ENCODE measurements at regions not wholly inside any gene's neighbourhood (a gene's known extent, or its start where the extent isn't known, plus 50 kb on each side); places are given as distances from the start of the nearest gene placed in this dataset.

DNA sequence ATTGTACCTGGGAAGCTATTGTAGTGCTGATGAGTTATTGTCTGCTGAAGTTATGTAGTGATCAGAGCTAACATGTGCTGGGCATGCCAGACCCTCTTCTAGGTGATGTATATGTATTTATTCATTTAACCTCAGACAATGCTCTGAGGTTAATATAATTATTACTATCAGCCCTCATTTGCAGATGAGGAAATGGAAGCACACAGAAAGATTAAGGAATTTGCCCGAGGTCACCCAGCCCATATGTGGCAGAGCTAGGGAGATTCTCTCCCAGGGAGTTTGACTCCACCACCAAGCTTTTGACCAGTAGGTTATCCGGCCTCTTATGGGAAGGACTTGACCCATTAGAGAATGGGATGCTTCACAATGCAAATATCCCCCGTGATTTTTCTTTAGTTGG lies 114.2 kb upstream of the NAV2 start:
- Histone ChIP-seq H3K9me3 (ENCODE audit: control insufficient read depth, low read length) (no peaks in the 10 kb centered on the region), H3K36me3 (ENCODE audit: control insufficient read depth, insufficient read depth, low read length) (no peaks in the 10 kb centered on the region), H3K27ac (ENCODE audit: insufficient read depth, low read length, poor library complexity, severe bottlenecking) (no peak overlapping the region), H3K4me1 (ENCODE audit: control insufficient read depth, insufficient read depth, low read length, poor library complexity, severe bottlenecking) (no peaks in the 10 kb centered on the region), H3K27me3 (replicated peaks; ENCODE audit: control insufficient read depth, insufficient read depth, low read length, poor library complexity, severe bottlenecking) (no peaks in the 10 kb centered on the region), H3K4me3 (ENCODE audit: insufficient read depth, low read depth, low read length, poor library complexity, severe bottlenecking) (no peak overlapping the region)
- no peak for DNase-seq

DNA sequence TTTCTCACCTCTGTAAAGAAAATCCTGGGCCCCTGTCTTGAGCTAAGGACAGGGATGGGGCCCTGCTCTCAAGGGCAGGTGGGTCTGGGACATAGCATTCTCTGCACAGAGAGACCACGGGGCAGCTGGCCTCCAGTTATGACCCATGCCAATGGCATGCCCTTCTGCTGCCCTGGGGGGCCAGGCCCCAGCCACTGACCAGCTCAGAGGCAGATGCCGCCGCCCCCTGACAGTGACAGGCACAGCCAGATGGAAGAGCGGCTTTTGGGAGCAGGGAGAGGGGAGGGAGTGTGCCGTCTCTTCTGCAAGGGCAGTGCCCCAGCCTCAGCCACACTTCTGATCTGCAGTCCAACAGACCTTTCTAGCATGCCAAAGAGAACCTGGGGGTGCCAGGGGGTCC lies 114.8 kb upstream of the NAV2 start:
- Histone ChIP-seq H3K36me3 (ENCODE audit: control insufficient read depth, insufficient read depth, low read length) (no peaks in the 10 kb centered on the region), H3K4me1 (ENCODE audit: control insufficient read depth, insufficient read depth, low read length, poor library complexity, severe bottlenecking) (no peaks in the 10 kb centered on the region), H3K27ac (ENCODE audit: insufficient read depth, low read length, poor library complexity, severe bottlenecking) (no peak overlapping the region), H3K4me3 (ENCODE audit: insufficient read depth, low read depth, low read length, poor library complexity, severe bottlenecking) (no peak overlapping the region), H3K9me3 (ENCODE audit: control insufficient read depth, low read length) (no peaks in the 10 kb centered on the region), H3K27me3 (replicated peaks; ENCODE audit: control insufficient read depth, insufficient read depth, low read length, poor library complexity, severe bottlenecking) (no peaks in the 10 kb centered on the region)
- no peak for DNase-seq

DNA sequence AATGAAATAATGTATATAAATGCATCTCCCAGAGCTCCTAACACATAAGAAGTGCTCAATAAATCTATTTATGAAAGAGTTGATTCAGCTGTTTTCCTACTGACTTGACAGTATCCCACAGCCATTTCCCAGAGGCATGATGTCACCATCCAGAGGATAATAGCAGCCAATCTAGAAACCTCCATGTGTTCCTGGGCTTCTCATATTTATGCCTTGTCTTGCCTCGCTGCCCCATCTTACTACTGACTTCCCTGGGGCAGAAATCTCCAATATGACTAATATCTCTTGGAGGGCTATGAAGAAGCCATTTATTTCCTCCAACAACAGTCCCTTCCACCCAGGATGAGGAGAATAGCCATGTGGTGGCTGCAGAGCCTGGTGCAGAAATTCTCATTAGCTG lies 115.4 kb upstream of the NAV2 start:
- Histone ChIP-seq H3K4me1 (ENCODE audit: control insufficient read depth, insufficient read depth, low read length, poor library complexity, severe bottlenecking) (no peaks in the 10 kb centered on the region), H3K27ac (ENCODE audit: insufficient read depth, low read length, poor library complexity, severe bottlenecking) (no peak overlapping the region), H3K4me3 (ENCODE audit: insufficient read depth, low read depth, low read length, poor library complexity, severe bottlenecking) (no peak overlapping the region), H3K27me3 (replicated peaks; ENCODE audit: control insufficient read depth, insufficient read depth, low read length, poor library complexity, severe bottlenecking) (no peaks in the 10 kb centered on the region), H3K9me3 (ENCODE audit: control insufficient read depth, low read length) (no peaks in the 10 kb centered on the region), H3K36me3 (ENCODE audit: control insufficient read depth, insufficient read depth, low read length) (no peaks in the 10 kb centered on the region)
- DNase-seq: no peak

DNA sequence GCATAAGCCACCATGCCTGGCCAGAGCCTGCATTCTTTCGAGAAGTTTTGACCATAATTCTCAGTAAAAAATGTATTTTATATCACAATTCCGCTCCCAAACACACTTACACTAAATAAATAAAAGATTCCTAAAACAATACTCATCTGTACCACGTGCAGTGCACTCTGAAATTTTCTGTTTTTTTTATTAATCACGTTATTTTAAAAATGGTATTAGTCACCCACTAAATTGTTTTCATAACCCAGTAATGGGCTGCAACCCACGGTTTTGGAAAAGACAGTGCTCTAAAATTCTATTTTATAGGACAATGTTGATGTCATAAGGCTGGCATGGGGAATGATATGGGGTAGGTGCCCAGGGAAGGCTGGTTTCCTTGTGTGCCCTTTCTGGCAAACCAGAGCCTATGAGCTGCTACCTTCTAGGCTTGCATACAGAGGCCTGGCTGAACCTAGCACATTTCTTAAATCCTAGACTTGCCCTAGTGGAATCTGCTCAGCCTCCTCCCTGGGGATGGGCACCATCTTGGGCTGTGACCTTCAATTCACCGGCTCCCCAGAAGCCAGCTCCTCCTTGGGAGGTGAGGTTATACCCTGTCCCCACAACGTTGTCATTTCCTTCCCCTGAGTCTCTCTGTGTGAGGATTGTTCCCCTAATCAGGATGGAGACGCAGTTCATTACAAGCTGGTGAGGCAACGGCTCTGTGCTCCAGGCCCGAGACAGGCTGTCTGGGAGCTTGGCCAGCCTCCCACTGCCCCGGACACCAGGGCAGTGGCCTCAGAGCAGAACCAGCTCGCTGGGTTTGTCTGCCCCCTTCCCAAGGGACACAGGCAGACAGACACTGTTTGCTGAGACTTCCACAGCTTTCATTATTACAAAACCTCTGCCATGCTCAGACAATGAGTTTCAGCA lies 116.5 kb upstream of the NAV2 start:
- Histone ChIP-seq H3K4me3 (ENCODE audit: insufficient read depth, low read depth, low read length, poor library complexity, severe bottlenecking) (no peak overlapping the region), H3K27me3 (replicated peaks; ENCODE audit: control insufficient read depth, insufficient read depth, low read length, poor library complexity, severe bottlenecking) (no peaks in the 10 kb centered on the region), H3K9me3 (ENCODE audit: control insufficient read depth, low read length) (no peaks in the 10 kb centered on the region), H3K36me3 (ENCODE audit: control insufficient read depth, insufficient read depth, low read length) (no peaks in the 10 kb centered on the region), H3K27ac (ENCODE audit: insufficient read depth, low read length, poor library complexity, severe bottlenecking) (no peak overlapping the region), H3K4me1 (ENCODE audit: control insufficient read depth, insufficient read depth, low read length, poor library complexity, severe bottlenecking) (no peaks in the 10 kb centered on the region)
- DNase-seq: no peak

DNA sequence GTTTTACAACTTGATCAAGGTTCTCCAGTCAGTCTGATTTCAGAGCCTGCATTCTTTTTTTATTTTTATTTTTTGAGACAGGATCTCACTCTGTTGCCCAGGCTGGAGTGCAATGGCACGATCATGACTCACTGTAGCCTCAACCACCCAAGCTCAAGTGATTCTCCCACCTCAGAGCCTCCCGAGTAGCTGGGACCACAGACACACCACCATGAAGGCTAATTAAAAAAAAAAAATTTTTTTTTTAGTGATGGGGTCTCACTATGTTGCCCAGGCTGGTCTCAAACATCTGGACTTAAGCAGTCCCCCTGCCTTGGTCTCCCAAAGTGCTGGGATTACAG lies 117.2 kb upstream of the NAV2 start:
- no peaks in the 10 kb centered on the region for H3K36me3 ChIP-seq (ENCODE audit: control insufficient read depth, insufficient read depth, low read length)

DNA sequence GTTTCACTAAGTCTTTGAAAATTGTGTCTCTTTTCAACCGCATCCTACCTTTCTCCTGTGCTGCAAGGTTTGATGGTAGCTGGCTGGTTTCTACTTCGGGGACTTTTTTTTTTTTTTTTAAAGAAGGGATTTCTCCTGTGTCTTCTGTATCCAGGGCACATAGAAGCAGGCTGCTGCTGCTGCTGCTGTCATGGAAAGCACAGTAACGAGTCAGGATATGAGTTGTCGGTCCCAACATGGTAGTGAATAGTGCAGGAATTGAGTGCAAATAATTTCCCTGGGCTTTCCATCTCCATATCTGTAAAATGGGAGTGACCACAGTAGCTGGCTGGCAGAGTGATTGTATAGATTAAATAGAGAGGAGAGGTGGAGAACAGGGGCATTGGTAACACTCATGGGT lies 118.3 kb upstream of the NAV2 start:
- no peak overlapping the region for H3K4me3 ChIP-seq (ENCODE audit: insufficient read depth, low read depth, low read length, poor library complexity, severe bottlenecking)
- no peak for DNase-seq
- H3K9me3 ChIP-seq (ENCODE audit: control insufficient read depth, low read length): no peaks in the 10 kb centered on the region
- H3K4me1 ChIP-seq (ENCODE audit: control insufficient read depth, insufficient read depth, low read length, poor library complexity, severe bottlenecking): no peaks in the 10 kb centered on the region
- no peaks in the 10 kb centered on the region for H3K27me3 ChIP-seq (replicated peaks; ENCODE audit: control insufficient read depth, insufficient read depth, low read length, poor library complexity, severe bottlenecking)
- no peaks in the 10 kb centered on the region for H3K36me3 ChIP-seq (ENCODE audit: control insufficient read depth, insufficient read depth, low read length)
- H3K27ac ChIP-seq (ENCODE audit: insufficient read depth, low read length, poor library complexity, severe bottlenecking): no peak overlapping the region

More for the DNA sequence above, 117.2 kb upstream of the NAV2 start:
- Histone ChIP-seq H3K4me3 (ENCODE audit: insufficient read depth, low read depth, low read length, poor library complexity, severe bottlenecking) (no peak overlapping the region), H3K4me1 (ENCODE audit: control insufficient read depth, insufficient read depth, low read length, poor library complexity, severe bottlenecking) (no peaks in the 10 kb centered on the region), H3K27me3 (replicated peaks; ENCODE audit: control insufficient read depth, insufficient read depth, low read length, poor library complexity, severe bottlenecking) (no peaks in the 10 kb centered on the region), H3K27ac (ENCODE audit: insufficient read depth, low read length, poor library complexity, severe bottlenecking) (no peak overlapping the region), H3K9me3 (ENCODE audit: control insufficient read depth, low read length) (no peaks in the 10 kb centered on the region)
- DNase-seq: no peak

DNA sequence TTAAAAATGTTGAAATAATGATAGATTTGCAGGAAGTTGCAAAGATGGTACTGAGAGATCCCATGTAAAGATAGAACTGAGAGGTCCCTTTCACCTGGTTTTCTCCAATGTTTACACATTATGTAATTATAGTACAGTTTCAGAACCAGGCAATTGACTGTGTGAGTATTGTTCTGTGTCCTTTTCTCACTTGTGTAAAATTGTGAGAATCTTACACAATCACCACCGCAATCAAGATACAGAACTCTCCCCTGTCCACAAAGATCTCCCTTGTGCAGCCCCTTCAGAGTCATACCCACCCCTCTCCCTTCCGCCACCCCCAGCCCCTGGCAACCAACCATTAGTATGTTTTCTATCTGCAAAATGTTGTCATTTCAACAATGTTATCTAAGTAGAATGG lies 119.8 kb upstream of the NAV2 start:
- DNase-seq: no peak
- Histone ChIP-seq H3K27ac (ENCODE audit: insufficient read depth, low read length, poor library complexity, severe bottlenecking) (no peak overlapping the region), H3K4me1 (ENCODE audit: control insufficient read depth, insufficient read depth, low read length, poor library complexity, severe bottlenecking) (no peaks in the 10 kb centered on the region), H3K36me3 (ENCODE audit: control insufficient read depth, insufficient read depth, low read length) (no peaks in the 10 kb centered on the region), H3K9me3 (ENCODE audit: control insufficient read depth, low read length) (no peaks in the 10 kb centered on the region), H3K27me3 (replicated peaks; ENCODE audit: control insufficient read depth, insufficient read depth, low read length, poor library complexity, severe bottlenecking) (no peaks in the 10 kb centered on the region), H3K4me3 (ENCODE audit: insufficient read depth, low read depth, low read length, poor library complexity, severe bottlenecking) (no peak overlapping the region)

DNA sequence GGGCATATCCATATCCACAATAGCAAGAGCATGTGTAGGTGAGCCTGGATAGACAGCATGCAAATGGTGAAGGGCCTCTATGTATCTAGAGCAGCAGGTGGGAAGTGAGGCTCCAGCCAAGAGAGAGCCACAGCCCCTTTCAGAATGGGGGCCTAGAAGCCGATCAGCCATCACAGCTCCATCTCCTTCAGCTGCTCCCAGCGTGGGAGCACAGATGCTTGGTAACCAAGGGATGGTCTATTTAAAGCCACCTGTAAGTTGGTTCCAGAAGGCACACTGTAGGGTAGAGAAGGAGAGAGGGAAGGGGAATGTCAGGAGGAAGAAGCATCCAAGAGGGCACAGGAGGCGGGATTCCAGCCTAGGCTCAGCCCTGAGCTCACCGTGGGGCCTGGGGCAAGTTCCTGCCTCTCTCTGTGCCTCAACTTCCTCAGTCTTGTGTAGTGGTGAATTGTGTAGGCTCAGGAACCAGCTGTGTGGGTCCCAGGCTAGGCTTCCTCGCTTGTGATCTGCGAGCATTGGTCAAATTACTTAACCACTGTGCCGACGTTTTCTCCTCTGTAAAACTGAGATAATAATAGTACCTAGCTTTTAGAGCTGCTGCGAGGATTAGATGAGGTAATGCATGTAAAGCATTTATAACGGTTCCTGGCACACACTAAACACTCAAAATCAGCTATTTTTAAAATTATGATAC lies 122.9 kb upstream of the NAV2 start:
- no peak overlapping the region for H3K27ac ChIP-seq (ENCODE audit: insufficient read depth, low read length, poor library complexity, severe bottlenecking)
- no peaks in the 10 kb centered on the region for H3K36me3 ChIP-seq (ENCODE audit: control insufficient read depth, insufficient read depth, low read length)
- H3K4me3 ChIP-seq (ENCODE audit: insufficient read depth, low read depth, low read length, poor library complexity, severe bottlenecking): no peak overlapping the region
- H3K27me3 ChIP-seq (replicated peaks; ENCODE audit: control insufficient read depth, insufficient read depth, low read length, poor library complexity, severe bottlenecking): no peaks in the 10 kb centered on the region
- no peaks in the 10 kb centered on the region for H3K4me1 ChIP-seq (ENCODE audit: control insufficient read depth, insufficient read depth, low read length, poor library complexity, severe bottlenecking)
- H3K9me3 ChIP-seq (ENCODE audit: control insufficient read depth, low read length): no peaks in the 10 kb centered on the region
- DNase-seq: no peak

DNA sequence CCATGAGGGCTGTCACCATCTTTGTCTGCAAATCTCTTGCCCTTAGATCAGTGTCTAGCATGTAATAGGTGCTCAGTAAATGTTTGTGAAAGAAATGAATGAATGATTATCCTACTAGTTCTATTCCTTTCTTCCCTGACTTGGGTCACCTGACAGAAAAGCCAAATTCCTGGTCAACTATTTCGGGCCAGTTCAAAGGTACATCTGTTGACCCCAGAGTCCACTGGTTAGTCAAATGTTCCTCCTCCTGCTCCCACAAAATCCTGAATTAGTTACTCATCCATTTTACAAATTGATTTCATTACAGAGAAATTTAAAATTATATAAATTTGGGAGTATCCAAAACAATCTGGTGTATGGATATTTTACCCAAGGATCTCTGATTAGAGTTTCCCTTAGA lies 124.7 kb upstream of the NAV2 start:
- no peak overlapping the region for H3K4me3 ChIP-seq (ENCODE audit: insufficient read depth, low read depth, low read length, poor library complexity, severe bottlenecking)
- H3K27ac ChIP-seq (ENCODE audit: insufficient read depth, low read length, poor library complexity, severe bottlenecking): no peak overlapping the region
- H3K36me3 ChIP-seq (ENCODE audit: control insufficient read depth, insufficient read depth, low read length): no peaks in the 10 kb centered on the region
- H3K4me1 ChIP-seq (ENCODE audit: control insufficient read depth, insufficient read depth, low read length, poor library complexity, severe bottlenecking): no peaks in the 10 kb centered on the region
- no peaks in the 10 kb centered on the region for H3K27me3 ChIP-seq (replicated peaks; ENCODE audit: control insufficient read depth, insufficient read depth, low read length, poor library complexity, severe bottlenecking)
- H3K9me3 ChIP-seq (ENCODE audit: control insufficient read depth, low read length): no peaks in the 10 kb centered on the region
- DNase-seq: no peak

DNA sequence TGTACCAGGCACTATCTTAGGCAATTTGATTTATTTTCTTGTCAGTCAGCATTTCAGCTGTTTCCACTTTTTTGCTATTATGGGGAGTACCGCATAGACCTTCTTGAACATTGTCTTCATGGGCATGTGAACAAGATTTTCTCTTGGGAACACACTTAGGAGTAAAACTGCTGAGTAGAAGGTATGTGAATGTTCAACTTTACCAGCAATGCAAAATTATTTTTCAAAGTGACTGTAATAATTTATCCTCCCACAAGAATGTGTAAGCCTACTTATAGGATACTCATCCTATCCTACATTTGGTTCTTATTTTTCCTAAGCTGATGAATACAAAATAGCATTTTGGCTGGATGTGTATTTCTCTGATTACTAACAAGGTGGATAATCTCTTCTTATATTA lies 132.0 kb upstream of the NAV2 start:
- H3K27me3 ChIP-seq (replicated peaks; ENCODE audit: control insufficient read depth, insufficient read depth, low read length, poor library complexity, severe bottlenecking): no peaks in the 10 kb centered on the region
- no peaks in the 10 kb centered on the region for H3K9me3 ChIP-seq (ENCODE audit: control insufficient read depth, low read length)
- H3K27ac ChIP-seq (ENCODE audit: insufficient read depth, low read length, poor library complexity, severe bottlenecking): no peak overlapping the region
- no peak for DNase-seq
- no peaks in the 10 kb centered on the region for H3K36me3 ChIP-seq (ENCODE audit: control insufficient read depth, insufficient read depth, low read length)
- H3K4me1 ChIP-seq (ENCODE audit: control insufficient read depth, insufficient read depth, low read length, poor library complexity, severe bottlenecking): no peaks in the 10 kb centered on the region
- no peak overlapping the region for H3K4me3 ChIP-seq (ENCODE audit: insufficient read depth, low read depth, low read length, poor library complexity, severe bottlenecking)
